Endothelial cell of umbilical vein (primary cell): ENCODE measurements at regions not wholly inside any gene's neighbourhood (a gene's known extent, or its start where the extent isn't known, plus 50 kb on each side); places are given as distances from the start of the nearest gene placed in this dataset.

ENCODE experiments used
- BruUV-seq: library from RNA; stranded (reverse); fragments of 400-500 nt; replicated peaks from 2 replicates; lab custom pipeline; 2021; lab: Mats Ljungman, UMichigan
- CTCF ChIA-PET: fragments of 300-600, 350-600 bp; sonication (Branson Sonifier 250); formaldehyde crosslinking; loops from one replicate; lab custom pipeline; 2021; ENCODE audit warnings: antibody characterized with exemption, inconsistent platforms; lab: Charles Lee
- POLR2A ChIA-PET: fragments of 300-600, 350-600 bp; sonication (Branson Sonifier 250); formaldehyde crosslinking; loops from one replicate; lab custom pipeline; 2021; ENCODE audit warnings: antibody characterized with exemption, inconsistent platforms; lab: Charles Lee
- DNase-seq: peaks from one replicate; pipeline ENCODE4 v3.0.0-alpha.2; 2011; ENCODE audit warnings: low read depth, low spot score
- FAIRE-seq: peaks from 2 replicates; lab custom pipeline; 2011; peaks lifted over from hg19 to GRCh38; lab: Jason Lieb, UNC
- H2AFZ ChIP-seq: 2 replicates; pipeline ENCODE4 v1.6.0; 2012; ENCODE audit warnings: low read depth, low read length, control low read depth, inconsistent platforms
- H3K27ac ChIP-seq: 2 replicates; pipeline ENCODE4 v1.5.1; 2011; ENCODE audit warnings: low read depth, mild to moderate bottlenecking, control low read depth, low read length, moderate library complexity; ENCODE audit not compliant: insufficient read depth
- H3K27me3 ChIP-seq, 2 experiments: 2 replicates each; pipeline versions ENCODE4 v1.6.0 to v1.6.1; 2011; ENCODE audit warnings: low read length in 2 of 2, mixed read lengths in 1 of 2; ENCODE audit not compliant: control insufficient read depth in 2 of 2, insufficient read depth in 2 of 2
- H3K36me3 ChIP-seq, 2 experiments: 2 replicates in 1 of 2; 3 replicates in 1 of 2; pipeline ENCODE4 v1.5.1; 2011; ENCODE audit warnings: low read length in 2 of 2, mild to moderate bottlenecking in 1 of 2, moderate library complexity in 1 of 2; ENCODE audit not compliant: control insufficient read depth in 2 of 2, insufficient read depth in 2 of 2; ENCODE audit errors: extremely low read depth in 1 of 2
- H3K4me1 ChIP-seq: 3 replicates; pipeline ENCODE4 v1.5.1; 2011; ENCODE audit warnings: mild to moderate bottlenecking, low read length; ENCODE audit not compliant: control insufficient read depth, insufficient read depth; ENCODE audit errors: extremely low read depth
- H3K4me2 ChIP-seq: 2 replicates; pipeline ENCODE4 v1.6.1; 2011; ENCODE audit warnings: low read length, control low read depth, mixed read lengths; ENCODE audit not compliant: insufficient read depth
- H3K4me3 ChIP-seq, 3 experiments: fragments of 200-600 bp in 1 of 3; sonication (generic), shearing (Covaris generic) in 1 of 3; replicated peaks in 1 of 3; 2 replicates each; pipeline ENCODE4 v1.5.1; 2011 to 2016; ENCODE audit warnings: control low read depth in 3 of 3, low read length in 3 of 3, mild to moderate bottlenecking in 2 of 3, inconsistent platforms in 1 of 3, low read depth in 1 of 3, moderate library complexity in 1 of 3; ENCODE audit not compliant: insufficient read depth in 1 of 3
- H3K79me2 ChIP-seq: 2 replicates; pipeline ENCODE4 v1.6.0; 2012; ENCODE audit warnings: low read length, inconsistent platforms; ENCODE audit not compliant: control insufficient read depth, insufficient read depth
- H3K9ac ChIP-seq: replicated peaks from 2 replicates; pipeline ENCODE3; 2011; ENCODE audit warnings: low read length, control low read depth; ENCODE audit not compliant: insufficient read depth; ENCODE audit errors: extremely low read depth
- H3K9me1 ChIP-seq: replicated peaks from 3 replicates; pipeline ENCODE4 v1.6.0; 2011; ENCODE audit warnings: mild to moderate bottlenecking, low read length; ENCODE audit not compliant: control insufficient read depth, insufficient read depth; ENCODE audit errors: extremely low read depth
- H3K9me3 ChIP-seq: replicated peaks from 2 replicates; pipeline ENCODE4 v1.5.1; 2012; ENCODE audit warnings: low read length, inconsistent platforms; ENCODE audit not compliant: control insufficient read depth, insufficient read depth
- H4K20me1 ChIP-seq: replicated peaks from 2 replicates; pipeline ENCODE3; 2011; ENCODE audit warnings: mild to moderate bottlenecking, low read length; ENCODE audit not compliant: control insufficient read depth, insufficient read depth; ENCODE audit errors: extremely low read depth
- GATA2 ChIP-seq: IDR thresholded peaks from 2 replicates; pipeline ENCODE4 v1.7.0; 2011; ENCODE audit warnings: low read depth, mild to moderate bottlenecking, moderate library complexity, mixed read lengths, low read length; ENCODE audit not compliant: insufficient read length, insufficient read depth
- POLR2A ChIP-seq: IDR thresholded peaks from 2 replicates; pipeline ENCODE4 v1.6.1; 2012; ENCODE audit warnings: low read depth, mild to moderate bottlenecking, control low read depth, low read length
- POLR2AphosphoS5 ChIP-seq: IDR thresholded peaks from 2 replicates; pipeline ENCODE4 v1.6.1; 2012; ENCODE audit warnings: low read depth, mild to moderate bottlenecking, control low read depth, low read length, moderate library complexity; ENCODE audit not compliant: insufficient read depth
- dilution Hi-C: fragments of 300-500 bp; cut with MboI; formaldehyde crosslinking; loops from one replicate; pipeline ENCODE4 v1.15.0; 2019; ENCODE audit warnings: low sequenced_read_pairs; ENCODE audit not compliant: extremely low pct_ligation_motif_present
- intact Hi-C: fragments of 100-400 bp; cut with micrococcal nuclease; formaldehyde crosslinking; loops from one replicate; pipeline ENCODE4 v1.10.0; 2022
- TF ChIP-seq, protein P1 (sequence below): IDR thresholded peaks from 2 replicates; pipeline ENCODE4 v1.6.1; 2011; ENCODE audit not compliant: insufficient read depth, insufficient read length
- TF ChIP-seq, protein P2 (sequence below), 2 donors: IDR thresholded peaks; 1 replicate in 1 of 2; 2 replicates in 1 of 2; pipeline ENCODE4 v1.5.1; 2011; ENCODE audit warnings: low read length in 2 of 2, mild to moderate bottlenecking in 2 of 2, moderate library complexity in 2 of 2, control low read depth in 1 of 2, inconsistent platforms in 1 of 2, low read depth in 1 of 2; ENCODE audit not compliant: insufficient read depth in 1 of 2; ENCODE audit errors: extremely low read depth in 1 of 2

DNA sequence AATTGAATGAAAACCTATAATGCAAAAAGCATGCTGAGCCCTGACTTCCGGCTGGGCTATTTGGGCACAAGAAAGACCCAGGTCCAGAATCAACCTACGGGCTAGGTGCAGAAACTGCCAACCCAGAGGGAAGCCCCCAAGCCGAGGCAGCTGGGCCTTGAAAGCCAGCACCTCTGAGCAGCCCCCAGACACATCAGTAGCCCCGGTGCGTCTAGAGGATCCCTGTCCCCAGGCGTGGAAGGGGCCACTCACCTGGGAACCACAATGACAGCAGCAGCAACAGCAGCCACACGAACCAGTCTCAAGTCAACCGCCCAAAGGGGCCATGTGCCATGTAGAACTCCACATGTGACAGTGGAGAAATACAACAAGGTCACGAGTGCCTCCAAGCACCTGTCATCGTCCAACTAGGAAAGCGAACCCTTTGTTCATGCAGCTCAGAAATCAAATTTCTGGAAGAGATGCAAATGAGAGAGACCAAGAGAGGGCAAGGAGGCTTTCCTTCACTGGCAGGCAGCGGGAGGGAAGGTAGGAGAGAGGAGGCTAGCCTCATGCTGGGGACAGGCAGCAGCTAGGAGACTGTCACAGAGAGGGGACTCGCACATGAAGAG, 57.5 kb upstream of the CHST15 start:
- no peak overlapping the region for H3K4me2 ChIP-seq
- H3K9me3 ChIP-seq, result no peaks in the 10 kb centered on the region
- no peaks in the 10 kb centered on the region for H3K9me1 ChIP-seq
- no peaks in the 10 kb centered on the region for H3K36me3 ChIP-seq
- dilution Hi-C loops, result no loop called here
- H3K27me3 ChIP-seq, result no peaks in the 10 kb centered on the region
- FAIRE-seq (no peak), DNase-seq (no peak)
- peaks cover 21% of the 10 kb centered on the region for H3K4me1 ChIP-seq
- no peak overlapping the region for H3K4me3 ChIP-seq
- POLR2A ChIA-PET, result no interaction called here
- no TSS peak for BruUV-seq
- H4K20me1 ChIP-seq, result no peaks in the 10 kb centered on the region
- H2AFZ ChIP-seq, result no peak overlapping the region
- intact Hi-C loops, result no loop called here
- H3K27ac ChIP-seq, result no peak overlapping the region
- TF ChIP-seq POLR2AphosphoS5, result no peak
- no peak for TF ChIP-seq POLR2A
- TF ChIP-seq, protein P1, sequence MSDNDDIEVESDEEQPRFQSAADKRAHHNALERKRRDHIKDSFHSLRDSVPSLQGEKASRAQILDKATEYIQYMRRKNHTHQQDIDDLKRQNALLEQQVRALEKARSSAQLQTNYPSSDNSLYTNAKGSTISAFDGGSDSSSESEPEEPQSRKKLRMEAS, result no peak
- no peak for TF ChIP-seq GATA2
- TF ChIP-seq, protein P2, sequence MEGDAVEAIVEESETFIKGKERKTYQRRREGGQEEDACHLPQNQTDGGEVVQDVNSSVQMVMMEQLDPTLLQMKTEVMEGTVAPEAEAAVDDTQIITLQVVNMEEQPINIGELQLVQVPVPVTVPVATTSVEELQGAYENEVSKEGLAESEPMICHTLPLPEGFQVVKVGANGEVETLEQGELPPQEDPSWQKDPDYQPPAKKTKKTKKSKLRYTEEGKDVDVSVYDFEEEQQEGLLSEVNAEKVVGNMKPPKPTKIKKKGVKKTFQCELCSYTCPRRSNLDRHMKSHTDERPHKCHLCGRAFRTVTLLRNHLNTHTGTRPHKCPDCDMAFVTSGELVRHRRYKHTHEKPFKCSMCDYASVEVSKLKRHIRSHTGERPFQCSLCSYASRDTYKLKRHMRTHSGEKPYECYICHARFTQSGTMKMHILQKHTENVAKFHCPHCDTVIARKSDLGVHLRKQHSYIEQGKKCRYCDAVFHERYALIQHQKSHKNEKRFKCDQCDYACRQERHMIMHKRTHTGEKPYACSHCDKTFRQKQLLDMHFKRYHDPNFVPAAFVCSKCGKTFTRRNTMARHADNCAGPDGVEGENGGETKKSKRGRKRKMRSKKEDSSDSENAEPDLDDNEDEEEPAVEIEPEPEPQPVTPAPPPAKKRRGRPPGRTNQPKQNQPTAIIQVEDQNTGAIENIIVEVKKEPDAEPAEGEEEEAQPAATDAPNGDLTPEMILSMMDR (IDR thresholded peaks at IDR 0.05; ENCODE audit: extremely low read depth in 1 of 2, insufficient read depth in 1 of 2, low read depth in 1 of 2, low read length in 2 of 2), result no peak
- no peak overlapping the region for H3K9ac ChIP-seq
- CTCF ChIA-PET, result interaction anchor here (1.0 to 1.5 kb wide), 4 partner anchors 25 to 58 kb away, joined by 3 read pairs; no protein-coding TSS in a partner anchor
- no peaks in the 10 kb centered on the region for H3K79me2 ChIP-seq
